NAMALWA (cell line): ENCODE measurements at regions not wholly inside any gene's neighbourhood (a gene's known extent, or its start where the extent isn't known, plus 50 kb on each side); places are given as distances from the start of the nearest gene placed in this dataset.
"Not testable (repeated sequence)": the region's sequence is repeated elsewhere in the genome, so short reads cannot be mapped to it uniquely, and the experiment has no call there.

Source experiments
- DNase-seq: peaks from one replicate; pipeline ENCODE4 v3.0.0-alpha.2; 2015; ENCODE audit warnings: low spot score

GRCh38 chr21:20373031-20373430 is 625.2 kb upstream of the NCAM2 start:
- no peak for DNase-seq

- DNase-seq: no peak
Observed at GRCh38 chr21:20377250-20377649, 621.0 kb upstream of the NCAM2 start.

GRCh38 chr21:20388400-20388799 is 609.8 kb upstream of the NCAM2 start:
- DNase-seq: no peak

GRCh38 chr21:20396798-20397197 is 601.4 kb upstream of the NCAM2 start:
- DNase-seq: no peak

GRCh38 chr21:20404915-20405314 is 593.3 kb upstream of the NCAM2 start:
- DNase-seq: no peak

GRCh38 chr21:20418353-20418752 is 579.9 kb upstream of the NCAM2 start:
- DNase-seq: no peak

- DNase-seq: no peak
Observed at GRCh38 chr21:20419772-20420171, 578.4 kb upstream of the NCAM2 start.

GRCh38 chr21:20424943-20425342 is 573.3 kb upstream of the NCAM2 start:
- peak; percentile 40 for DNase-seq

- no peak for DNase-seq
Observed at GRCh38 chr21:20425856-20426255, 572.4 kb upstream of the NCAM2 start.

GRCh38 chr21:20440338-20440737 is 557.9 kb upstream of the NCAM2 start:
- no peak for DNase-seq

- DNase-seq: peak; percentile 51
Observed at GRCh38 chr21:20443558-20444155, 554.6 kb upstream of the NCAM2 start.

- DNase-seq: no peak
Observed at GRCh38 chr21:20445971-20446370, 552.2 kb upstream of the NCAM2 start.

GRCh38 chr21:20451046-20451445 is 547.2 kb upstream of the NCAM2 start:
- no peak for DNase-seq

GRCh38 chr21:20452935-20453334 is 545.3 kb upstream of the NCAM2 start:
- no peak for DNase-seq

GRCh38 chr21:20459838-20460237 is 538.4 kb upstream of the NCAM2 start:
- no peak for DNase-seq

GRCh38 chr21:20463362-20463761 is 534.8 kb upstream of the NCAM2 start:
- no peak for DNase-seq

- DNase-seq: no peak
Observed at GRCh38 chr21:20469361-20469760, 528.8 kb upstream of the NCAM2 start.

GRCh38 chr21:20486303-20486702 is 511.9 kb upstream of the NCAM2 start:
- DNase-seq: no peak

- not testable (repeated sequence) for DNase-seq
Observed at GRCh38 chr21:20502915-20503314, 495.3 kb upstream of the NCAM2 start.

- no peak for DNase-seq
Observed at GRCh38 chr21:20507783-20508182, 490.4 kb upstream of the NCAM2 start.

GRCh38 chr21:20511216-20511880 is 486.9 kb upstream of the NCAM2 start:
- DNase-seq: no peak

GRCh38 chr21:20515446-20515845 is 482.8 kb upstream of the NCAM2 start:
- no peak for DNase-seq

- DNase-seq: no peak
Observed at GRCh38 chr21:20519076-20519475, 479.1 kb upstream of the NCAM2 start.

GRCh38 chr21:20522611-20523010 is 475.6 kb upstream of the NCAM2 start:
- no peak for DNase-seq
